ENCODE measurements at regions not wholly inside any gene's neighbourhood (a gene's known extent, or its start where the extent isn't known, plus 50 kb on each side); places are given as distances from the start of the nearest gene placed in this dataset.
"Not testable (repeated sequence)": the region's sequence is repeated elsewhere in the genome, so short reads cannot be mapped to it uniquely, and the experiment has no call there.

- DNase-seq (ENCODE audit: insufficient read length) (no peak), FAIRE-seq (no peak)
- TF ChIP-seq TAF1 (IDR thresholded peaks at IDR 0.05; ENCODE audit: borderline replicate concordance, low read depth, low read length): no peak
- TF ChIP-seq POLR2A (IDR thresholded peaks at IDR 0.05; ENCODE audit: low read depth, low read length): no peak
- TF ChIP-seq POLR2AphosphoS5 (IDR thresholded peaks at IDR 0.05; ENCODE audit: low read depth, low read length): no peak
These were observed 548.7 kb downstream of the TBC1D32 start for GRCh38 chr6:120785459-120786086.

- DNase-seq (ENCODE audit: insufficient read length): no peak
- TF ChIP-seq TAF1 (IDR thresholded peaks at IDR 0.05; ENCODE audit: borderline replicate concordance, low read depth, low read length): no peak
- TF ChIP-seq POLR2AphosphoS5 (IDR thresholded peaks at IDR 0.05; ENCODE audit: low read depth, low read length): no peak
- no peak for TF ChIP-seq POLR2A (IDR thresholded peaks at IDR 0.05; ENCODE audit: low read depth, low read length)
- no peak for FAIRE-seq
These were observed 554.8 kb downstream of the TBC1D32 start for GRCh38 chr6:120779441-120779840.

- FAIRE-seq (no peak), DNase-seq (ENCODE audit: insufficient read length) (no peak)
- no peak for TF ChIP-seq TAF1 (IDR thresholded peaks at IDR 0.05; ENCODE audit: borderline replicate concordance, low read depth, low read length)
- no peak for TF ChIP-seq POLR2A (IDR thresholded peaks at IDR 0.05; ENCODE audit: low read depth, low read length)
- no peak for TF ChIP-seq POLR2AphosphoS5 (IDR thresholded peaks at IDR 0.05; ENCODE audit: low read depth, low read length)
These were observed 558.6 kb downstream of the TBC1D32 start for GRCh38 chr6:120775698-120776097.

- no peak for DNase-seq (ENCODE audit: insufficient read length)
- no peak for TF ChIP-seq POLR2A (IDR thresholded peaks at IDR 0.05; ENCODE audit: low read depth, low read length)
- TF ChIP-seq POLR2AphosphoS5 (IDR thresholded peaks at IDR 0.05; ENCODE audit: low read depth, low read length): no peak
- no peak for TF ChIP-seq TAF1 (IDR thresholded peaks at IDR 0.05; ENCODE audit: borderline replicate concordance, low read depth, low read length)
- FAIRE-seq: no peak
These were observed 560.0 kb downstream of the TBC1D32 start for GRCh38 chr6:120774275-120774674.

GRCh38 chr6:120771019-120771418, 563.3 kb downstream of the TBC1D32 start:
- TF ChIP-seq POLR2A (IDR thresholded peaks at IDR 0.05; ENCODE audit: low read depth, low read length) (no peak), POLR2AphosphoS5 (IDR thresholded peaks at IDR 0.05; ENCODE audit: low read depth, low read length) (no peak), TAF1 (IDR thresholded peaks at IDR 0.05; ENCODE audit: borderline replicate concordance, low read depth, low read length) (no peak)
- DNase-seq (ENCODE audit: insufficient read length): no peak
- no peak for FAIRE-seq

- no peak for FAIRE-seq
- DNase-seq (ENCODE audit: insufficient read length): no peak
- TF ChIP-seq POLR2A (IDR thresholded peaks at IDR 0.05; ENCODE audit: low read depth, low read length) (no peak), POLR2AphosphoS5 (IDR thresholded peaks at IDR 0.05; ENCODE audit: low read depth, low read length) (no peak), TAF1 (IDR thresholded peaks at IDR 0.05; ENCODE audit: borderline replicate concordance, low read depth, low read length) (no peak)
These were observed 570.0 kb downstream of the TBC1D32 start for GRCh38 chr6:120764312-120764711.

- TF ChIP-seq TAF1 (IDR thresholded peaks at IDR 0.05; ENCODE audit: borderline replicate concordance, low read depth, low read length) (no peak), POLR2AphosphoS5 (IDR thresholded peaks at IDR 0.05; ENCODE audit: low read depth, low read length) (no peak), POLR2A (IDR thresholded peaks at IDR 0.05; ENCODE audit: low read depth, low read length) (no peak)
- no peak for DNase-seq (ENCODE audit: insufficient read length)
- FAIRE-seq: no peak
These were observed 574.7 kb downstream of the TBC1D32 start for GRCh38 chr6:120759570-120759969.

GRCh38 chr6:120748574-120748973, 585.7 kb downstream of the TBC1D32 start:
- FAIRE-seq; DNase-seq (ENCODE audit: insufficient read length): not testable (repeated sequence)

GRCh38 chr6:120736740-120737139, 597.5 kb downstream of the TBC1D32 start:
- FAIRE-seq (no peak), DNase-seq (ENCODE audit: insufficient read length) (no peak)
- TF ChIP-seq TAF1 (IDR thresholded peaks at IDR 0.05; ENCODE audit: borderline replicate concordance, low read depth, low read length) (no peak), POLR2AphosphoS5 (IDR thresholded peaks at IDR 0.05; ENCODE audit: low read depth, low read length) (no peak), POLR2A (IDR thresholded peaks at IDR 0.05; ENCODE audit: low read depth, low read length) (no peak)

- FAIRE-seq (no peak), DNase-seq (ENCODE audit: insufficient read length) (no peak)
- TF ChIP-seq POLR2A (IDR thresholded peaks at IDR 0.05; ENCODE audit: low read depth, low read length) (no peak), TAF1 (IDR thresholded peaks at IDR 0.05; ENCODE audit: borderline replicate concordance, low read depth, low read length) (no peak), POLR2AphosphoS5 (IDR thresholded peaks at IDR 0.05; ENCODE audit: low read depth, low read length) (no peak)
These were observed 598.6 kb downstream of the TBC1D32 start for GRCh38 chr6:120735641-120736040.

- no peak for FAIRE-seq
- TF ChIP-seq POLR2A (IDR thresholded peaks at IDR 0.05; ENCODE audit: low read depth, low read length) (no peak), TAF1 (IDR thresholded peaks at IDR 0.05; ENCODE audit: borderline replicate concordance, low read depth, low read length) (no peak), POLR2AphosphoS5 (IDR thresholded peaks at IDR 0.05; ENCODE audit: low read depth, low read length) (no peak)
These were observed 623.0 kb downstream of the TBC1D32 start for GRCh38 chr6:120711255-120711654.

GRCh38 chr6:120700001-120700400, 634.3 kb downstream of the TBC1D32 start:
- no peak for FAIRE-seq

More at GRCh38 chr6:120711255-120711654, 623.0 kb downstream of the TBC1D32 start:
- DNase-seq (ENCODE audit: insufficient read length): no peak

More at GRCh38 chr6:120700001-120700400, 634.3 kb downstream of the TBC1D32 start:
- DNase-seq (ENCODE audit: insufficient read length): no peak
- TF ChIP-seq TAF1 (IDR thresholded peaks at IDR 0.05; ENCODE audit: borderline replicate concordance, low read depth, low read length): no peak
- TF ChIP-seq POLR2A (IDR thresholded peaks at IDR 0.05; ENCODE audit: low read depth, low read length): no peak
- no peak for TF ChIP-seq POLR2AphosphoS5 (IDR thresholded peaks at IDR 0.05; ENCODE audit: low read depth, low read length)
